ENCODE measurements at regions not wholly inside any gene's neighbourhood (a gene's known extent, or its start where the extent isn't known, plus 50 kb on each side); places are given as distances from the start of the nearest gene placed in this dataset.

DNA sequence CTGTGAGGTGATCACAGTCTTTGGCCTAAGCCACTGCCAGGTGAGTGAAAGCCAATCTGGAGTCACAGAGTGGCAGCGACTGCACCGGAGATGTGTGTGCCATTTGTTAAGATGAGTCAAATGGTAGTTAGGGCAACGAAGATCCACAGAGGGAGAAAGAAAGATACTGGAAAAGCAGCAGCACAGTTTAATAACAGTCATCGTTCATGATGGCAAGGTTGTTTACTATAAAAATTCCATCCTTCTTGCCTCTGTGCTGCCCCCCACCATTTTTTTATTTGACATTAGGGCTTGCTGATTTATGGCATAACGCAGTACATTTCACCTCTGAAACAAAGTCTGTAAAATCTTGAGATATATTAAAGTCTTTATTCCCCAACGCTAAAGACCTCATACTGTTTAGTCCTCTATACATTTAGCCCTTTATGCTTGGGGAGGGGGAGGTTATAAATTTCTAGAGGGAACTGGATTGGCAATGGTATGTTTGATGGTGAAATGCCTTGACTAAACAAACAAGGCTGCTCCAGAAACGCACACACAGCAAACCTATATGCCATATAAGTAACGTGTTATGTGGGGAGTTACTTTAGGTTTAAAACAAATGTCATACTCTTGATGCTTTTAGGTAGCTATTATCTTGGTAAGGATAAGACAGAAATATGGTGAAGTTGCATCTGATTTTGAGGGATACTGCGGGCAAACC, 55.8 kb upstream of the ABL1 start:
- DNase-seq, result no peak
- Histone ChIP-seq H3K4me3 (ENCODE audit: low read depth in 2 of 2, low read length in 1 of 2) (no peak overlapping the region), H3K27me3 (ENCODE audit: insufficient read depth) (no peaks in the 10 kb centered on the region), H3K4me1 (ENCODE audit: control insufficient read depth in 1 of 2, insufficient read depth in 2 of 2, low read depth in 1 of 2, low read length in 1 of 2) (peaks cover 5 to 22% of the 10 kb centered on the region in 2 experiments; a peak in 3 of 4 replicates), H3K9me3 (peaks cover 9% of the 10 kb centered on the region), H3K9me2 (no peaks in the 10 kb centered on the region), H3F3A (replicated peaks; ENCODE audit: insufficient read depth) (peaks cover 10% of the 10 kb centered on the region), H3K27ac (ENCODE audit: low read depth in 2 of 2, low read length in 1 of 2) (peak overlapping the region in 1 of 2 experiments; percentile 89; a peak in 2 of 4 replicates), H3K36me3 (replicated peaks in 1 of 2; ENCODE audit: control insufficient read depth in 1 of 2, insufficient read depth in 2 of 2, low read length in 1 of 2) (no peaks in the 10 kb centered on the region), H3K9ac (no peak overlapping the region), H2AFZ (ENCODE audit: low read depth) (no peak overlapping the region), H3K4me2 (no peak overlapping the region), H4K20me1 (ENCODE audit: insufficient read depth) (no peaks in the 10 kb centered on the region), H3K79me2 (ENCODE audit: insufficient read depth) (peaks cover 32% of the 10 kb centered on the region; the same call in 1 of the 2 replicates)
- ChIA-PET POLR2A (no interaction called here), CTCF (interaction anchor here (1.1 to 1.6 kb wide), 4 partner anchors 8 to 219 kb away, joined by 3 to 6 read pairs (median 4); no protein-coding TSS in a partner anchor)
- WGBS (ENCODE audit: low lambda C conversion rate), result 83% methylated on average over 9 of the region's 9 CpGs
- TF ChIP-seq FOXM1 (IDR thresholded peaks at IDR 0.05; ENCODE audit: low read depth), result no peak
- TF ChIP-seq TAF1 (IDR thresholded peaks at IDR 0.05; ENCODE audit: borderline replicate concordance, low read depth, low read length), result no peak
- no peak for TF ChIP-seq MXI1 (IDR thresholded peaks at IDR 0.05; ENCODE audit: low read depth, low read length)
- TF ChIP-seq, protein P1, sequence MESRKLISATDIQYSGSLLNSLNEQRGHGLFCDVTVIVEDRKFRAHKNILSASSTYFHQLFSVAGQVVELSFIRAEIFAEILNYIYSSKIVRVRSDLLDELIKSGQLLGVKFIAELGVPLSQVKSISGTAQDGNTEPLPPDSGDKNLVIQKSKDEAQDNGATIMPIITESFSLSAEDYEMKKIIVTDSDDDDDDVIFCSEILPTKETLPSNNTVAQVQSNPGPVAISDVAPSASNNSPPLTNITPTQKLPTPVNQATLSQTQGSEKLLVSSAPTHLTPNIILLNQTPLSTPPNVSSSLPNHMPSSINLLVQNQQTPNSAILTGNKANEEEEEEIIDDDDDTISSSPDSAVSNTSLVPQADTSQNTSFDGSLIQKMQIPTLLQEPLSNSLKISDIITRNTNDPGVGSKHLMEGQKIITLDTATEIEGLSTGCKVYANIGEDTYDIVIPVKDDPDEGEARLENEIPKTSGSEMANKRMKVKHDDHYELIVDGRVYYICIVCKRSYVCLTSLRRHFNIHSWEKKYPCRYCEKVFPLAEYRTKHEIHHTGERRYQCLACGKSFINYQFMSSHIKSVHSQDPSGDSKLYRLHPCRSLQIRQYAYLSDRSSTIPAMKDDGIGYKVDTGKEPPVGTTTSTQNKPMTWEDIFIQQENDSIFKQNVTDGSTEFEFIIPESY (IDR thresholded peaks at IDR 0.05; ENCODE audit: borderline replicate concordance, low read depth), result no peak
- TF ChIP-seq, protein P2, sequence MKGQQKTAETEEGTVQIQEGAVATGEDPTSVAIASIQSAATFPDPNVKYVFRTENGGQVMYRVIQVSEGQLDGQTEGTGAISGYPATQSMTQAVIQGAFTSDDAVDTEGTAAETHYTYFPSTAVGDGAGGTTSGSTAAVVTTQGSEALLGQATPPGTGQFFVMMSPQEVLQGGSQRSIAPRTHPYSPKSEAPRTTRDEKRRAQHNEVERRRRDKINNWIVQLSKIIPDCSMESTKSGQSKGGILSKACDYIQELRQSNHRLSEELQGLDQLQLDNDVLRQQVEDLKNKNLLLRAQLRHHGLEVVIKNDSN (IDR thresholded peaks at IDR 0.05; ENCODE audit: borderline replicate concordance, low read depth), result no peak
- no peak for TF ChIP-seq NFIC (IDR thresholded peaks at IDR 0.05; ENCODE audit: borderline replicate concordance)
- TF ChIP-seq EP300 (IDR thresholded peaks at IDR 0.05; ENCODE audit: borderline replicate concordance in 1 of 2, low read depth in 1 of 2, low read length in 1 of 2), result no peak

GRCh38 chr9:130780415-130780814, 54.6 kb upstream of the ABL1 start:
- no peaks in the 10 kb centered on the region for H3K36me3 ChIP-seq (replicated peaks in 1 of 2; ENCODE audit: control insufficient read depth in 1 of 2, insufficient read depth in 2 of 2, low read length in 1 of 2)
- CTCF ChIA-PET, result interaction anchor here (1.0 to 1.6 kb wide), 3 partner anchors 9 to 85 kb away, joined by 3 to 5 read pairs (median 4); no protein-coding TSS in a partner anchor

More at GRCh38 chr9:130780415-130780814, 54.6 kb upstream of the ABL1 start:
- WGBS (ENCODE audit: low lambda C conversion rate), result 82% methylated on average over 4 of the region's 4 CpGs
- POLR2A ChIA-PET, result no interaction called here
- no peak for TF ChIP-seq ELF1 (IDR thresholded peaks at IDR 0.05)
- no peak for TF ChIP-seq FOSL2 (IDR thresholded peaks at IDR 0.05; ENCODE audit: borderline replicate concordance, low read depth)
- TF ChIP-seq, protein P3, sequence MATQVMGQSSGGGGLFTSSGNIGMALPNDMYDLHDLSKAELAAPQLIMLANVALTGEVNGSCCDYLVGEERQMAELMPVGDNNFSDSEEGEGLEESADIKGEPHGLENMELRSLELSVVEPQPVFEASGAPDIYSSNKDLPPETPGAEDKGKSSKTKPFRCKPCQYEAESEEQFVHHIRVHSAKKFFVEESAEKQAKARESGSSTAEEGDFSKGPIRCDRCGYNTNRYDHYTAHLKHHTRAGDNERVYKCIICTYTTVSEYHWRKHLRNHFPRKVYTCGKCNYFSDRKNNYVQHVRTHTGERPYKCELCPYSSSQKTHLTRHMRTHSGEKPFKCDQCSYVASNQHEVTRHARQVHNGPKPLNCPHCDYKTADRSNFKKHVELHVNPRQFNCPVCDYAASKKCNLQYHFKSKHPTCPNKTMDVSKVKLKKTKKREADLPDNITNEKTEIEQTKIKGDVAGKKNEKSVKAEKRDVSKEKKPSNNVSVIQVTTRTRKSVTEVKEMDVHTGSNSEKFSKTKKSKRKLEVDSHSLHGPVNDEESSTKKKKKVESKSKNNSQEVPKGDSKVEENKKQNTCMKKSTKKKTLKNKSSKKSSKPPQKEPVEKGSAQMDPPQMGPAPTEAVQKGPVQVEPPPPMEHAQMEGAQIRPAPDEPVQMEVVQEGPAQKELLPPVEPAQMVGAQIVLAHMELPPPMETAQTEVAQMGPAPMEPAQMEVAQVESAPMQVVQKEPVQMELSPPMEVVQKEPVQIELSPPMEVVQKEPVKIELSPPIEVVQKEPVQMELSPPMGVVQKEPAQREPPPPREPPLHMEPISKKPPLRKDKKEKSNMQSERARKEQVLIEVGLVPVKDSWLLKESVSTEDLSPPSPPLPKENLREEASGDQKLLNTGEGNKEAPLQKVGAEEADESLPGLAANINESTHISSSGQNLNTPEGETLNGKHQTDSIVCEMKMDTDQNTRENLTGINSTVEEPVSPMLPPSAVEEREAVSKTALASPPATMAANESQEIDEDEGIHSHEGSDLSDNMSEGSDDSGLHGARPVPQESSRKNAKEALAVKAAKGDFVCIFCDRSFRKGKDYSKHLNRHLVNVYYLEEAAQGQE (IDR thresholded peaks at IDR 0.05; ENCODE audit: low read depth, low read length), result no peak
- TF ChIP-seq, protein P4, sequence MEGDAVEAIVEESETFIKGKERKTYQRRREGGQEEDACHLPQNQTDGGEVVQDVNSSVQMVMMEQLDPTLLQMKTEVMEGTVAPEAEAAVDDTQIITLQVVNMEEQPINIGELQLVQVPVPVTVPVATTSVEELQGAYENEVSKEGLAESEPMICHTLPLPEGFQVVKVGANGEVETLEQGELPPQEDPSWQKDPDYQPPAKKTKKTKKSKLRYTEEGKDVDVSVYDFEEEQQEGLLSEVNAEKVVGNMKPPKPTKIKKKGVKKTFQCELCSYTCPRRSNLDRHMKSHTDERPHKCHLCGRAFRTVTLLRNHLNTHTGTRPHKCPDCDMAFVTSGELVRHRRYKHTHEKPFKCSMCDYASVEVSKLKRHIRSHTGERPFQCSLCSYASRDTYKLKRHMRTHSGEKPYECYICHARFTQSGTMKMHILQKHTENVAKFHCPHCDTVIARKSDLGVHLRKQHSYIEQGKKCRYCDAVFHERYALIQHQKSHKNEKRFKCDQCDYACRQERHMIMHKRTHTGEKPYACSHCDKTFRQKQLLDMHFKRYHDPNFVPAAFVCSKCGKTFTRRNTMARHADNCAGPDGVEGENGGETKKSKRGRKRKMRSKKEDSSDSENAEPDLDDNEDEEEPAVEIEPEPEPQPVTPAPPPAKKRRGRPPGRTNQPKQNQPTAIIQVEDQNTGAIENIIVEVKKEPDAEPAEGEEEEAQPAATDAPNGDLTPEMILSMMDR (IDR thresholded peaks at IDR 0.05), result no peak
- no peak for TF ChIP-seq GABPA (IDR thresholded peaks at IDR 0.05; ENCODE audit: low read depth)
- no peak for TF ChIP-seq TAF1 (IDR thresholded peaks at IDR 0.05; ENCODE audit: borderline replicate concordance, low read depth, low read length)
- no peak for TF ChIP-seq GATA2 (CRISPR knock-in tag; IDR thresholded peaks at IDR 0.05)
- Histone ChIP-seq H3K4me2 (peak overlapping the region; percentile 64), H4K20me1 (ENCODE audit: insufficient read depth) (no peaks in the 10 kb centered on the region), H3F3A (replicated peaks; ENCODE audit: insufficient read depth) (peaks cover 8% of the 10 kb centered on the region), H3K27ac (ENCODE audit: low read depth in 2 of 2, low read length in 1 of 2) (peak overlapping the region; percentile 56 to 89; a peak in 3 of 4 replicates), H2AFZ (ENCODE audit: low read depth) (0 out of 2 replicates have a peak overlapping the region, but pooled peaks have one; percentile 15), H3K79me2 (ENCODE audit: insufficient read depth) (peaks cover 39% of the 10 kb centered on the region; the same call in 1 of the 2 replicates), H3K27me3 (ENCODE audit: insufficient read depth) (no peaks in the 10 kb centered on the region), H3K9ac (peak overlapping the region; percentile 61; the same call in 1 of the 2 replicates), H3K9me2 (no peaks in the 10 kb centered on the region), H3K4me1 (ENCODE audit: control insufficient read depth in 1 of 2, insufficient read depth in 2 of 2, low read depth in 1 of 2, low read length in 1 of 2) (peaks cover 9 to 22% of the 10 kb centered on the region in 2 experiments; a peak in 3 of 4 replicates), H3K4me3 (ENCODE audit: low read depth in 2 of 2, low read length in 1 of 2) (peak overlapping the region in 1 of 2 experiments; percentile 10; a peak in 2 of 4 replicates), H3K9me3 (peaks cover 2% of the 10 kb centered on the region)
- no peak for DNase-seq

All from SK-N-SH (cell line).